Activated CD8-positive, alpha-beta memory T cell treated with anti-CD3 and anti-CD28 coated beads for 48 hours (primary cell): ENCODE measurements at regions not wholly inside any gene's neighbourhood (a gene's known extent, or its start where the extent isn't known, plus 50 kb on each side); places are given as distances from the start of the nearest gene placed in this dataset.

Experiments used
- DNase-seq, 3 experiments: peaks; one replicate each; pipeline ENCODE4 v3.0.0-alpha.2; 2020; ENCODE audit warnings: low read depth in 2 of 3, low spot score in 2 of 3

DNA sequence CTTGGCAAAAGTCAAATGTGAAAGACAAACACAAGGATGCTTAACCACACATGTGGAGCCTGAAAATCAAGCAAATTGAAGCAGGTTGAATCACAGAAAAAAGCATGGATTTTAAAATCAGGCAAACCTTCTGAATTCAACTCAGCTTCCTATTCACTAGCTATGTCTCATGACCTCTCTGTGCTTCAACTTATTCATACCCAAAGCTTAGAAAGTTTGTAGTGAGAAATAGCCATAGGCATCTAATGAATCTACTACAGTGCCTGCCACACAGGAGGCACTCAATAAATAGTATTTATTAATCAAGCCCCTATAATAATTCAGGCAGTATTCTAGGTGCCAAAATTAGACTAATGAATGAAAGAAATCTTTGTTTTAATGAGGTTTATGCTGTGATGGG, 112.2 kb upstream of the TNFAIP3 start:
- no peak for DNase-seq

DNA sequence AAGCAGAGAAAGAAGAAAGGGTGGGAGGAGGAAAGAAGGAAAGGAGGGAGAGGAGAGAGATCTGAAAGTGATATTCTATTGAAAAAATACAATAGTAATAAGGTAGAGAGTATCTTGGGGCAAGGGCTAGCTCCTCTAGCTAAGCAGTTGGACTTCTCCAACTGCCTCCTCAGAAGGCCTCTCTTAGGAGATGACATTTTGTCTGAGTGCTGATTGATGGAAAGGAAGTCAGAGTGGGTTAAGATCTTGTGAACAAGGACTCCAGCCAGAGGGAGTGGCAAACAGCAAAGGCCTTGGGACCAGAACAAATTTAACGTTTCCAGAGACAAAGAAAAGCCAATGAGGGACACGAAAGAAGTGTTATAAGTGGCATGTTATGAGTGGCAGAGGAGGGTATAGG, 111.8 kb upstream of the TNFAIP3 start:
- no peak for DNase-seq

DNA sequence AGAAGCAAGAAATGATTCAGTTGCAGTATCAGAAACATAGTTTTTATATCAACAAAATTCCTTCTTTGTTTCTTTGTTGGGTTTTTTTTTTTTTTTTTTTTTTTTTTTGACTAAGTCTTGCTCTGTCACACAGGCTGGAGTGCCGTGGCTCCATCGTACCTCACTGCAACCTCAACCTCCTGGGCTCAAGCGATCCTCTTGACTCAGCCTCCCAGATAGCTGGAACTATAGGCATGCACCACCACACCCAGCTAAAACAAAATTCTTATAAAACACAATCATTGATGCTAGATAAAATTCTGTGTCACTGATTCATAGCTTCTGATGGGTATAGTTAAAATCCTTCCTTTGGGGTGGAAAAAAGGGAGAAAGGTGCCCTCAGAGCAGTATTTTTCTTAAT, 110.3 kb upstream of the TNFAIP3 start:
- no peak for DNase-seq

DNA sequence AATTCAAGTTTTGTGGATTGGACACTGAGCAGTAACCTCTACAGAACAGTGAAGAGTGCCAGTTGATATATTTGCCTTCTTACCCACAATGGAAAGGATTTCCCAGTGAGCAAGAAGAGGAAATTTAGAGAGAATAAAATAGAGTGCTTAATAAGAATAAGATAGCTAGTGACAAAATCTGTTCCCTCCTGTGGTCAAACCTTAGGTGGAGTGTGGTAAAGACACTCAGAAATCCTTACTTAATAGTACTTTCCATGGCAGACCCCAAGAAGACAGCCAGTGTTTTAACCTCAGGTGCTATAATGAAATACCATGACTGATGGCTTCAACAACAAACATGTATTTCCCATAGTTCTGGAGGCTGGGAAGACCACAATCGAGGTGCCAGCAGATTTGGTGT, 108.4 kb upstream of the TNFAIP3 start:
- DNase-seq, result no peak

DNA sequence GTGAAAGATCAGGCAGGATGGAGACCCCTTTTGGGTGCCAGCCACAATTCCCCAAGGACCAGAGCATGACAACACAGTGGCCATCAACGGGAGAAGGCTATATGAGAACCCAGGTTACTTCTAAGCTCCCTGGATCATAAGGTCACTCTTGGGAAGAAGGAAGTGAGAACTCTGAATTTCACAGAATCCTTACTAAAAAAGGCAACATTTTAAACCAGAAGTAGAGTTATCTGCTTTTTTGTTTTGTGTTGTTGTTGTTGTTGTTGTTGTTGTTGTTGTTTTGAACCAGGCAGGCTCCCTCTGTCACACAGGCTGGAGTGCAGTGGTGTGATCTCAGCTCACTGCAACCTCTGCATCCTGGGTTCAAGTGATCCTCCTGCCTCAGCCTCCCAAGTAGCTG, 107.4 kb upstream of the TNFAIP3 start:
- no peak for DNase-seq

DNA sequence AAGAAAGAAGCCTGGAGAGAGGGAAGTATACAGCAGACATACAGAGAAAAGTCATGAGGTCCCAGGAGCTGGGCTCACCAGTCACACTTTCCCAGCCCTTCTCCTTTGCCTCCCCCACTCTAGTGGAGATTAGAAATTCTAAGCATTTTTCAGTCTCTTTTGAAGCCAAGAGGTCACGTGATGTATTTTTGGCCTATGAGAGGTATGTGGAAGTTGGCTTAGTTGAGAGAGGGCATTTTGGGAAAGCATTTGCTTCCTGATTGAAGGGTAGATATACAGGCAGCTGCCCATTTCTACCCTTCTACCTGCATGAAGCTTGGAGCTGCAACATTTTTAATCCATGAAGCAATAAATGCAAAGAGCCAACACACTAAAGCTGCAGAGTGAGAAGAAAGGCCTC, 106.0 kb upstream of the TNFAIP3 start:
- no peak for DNase-seq

DNA sequence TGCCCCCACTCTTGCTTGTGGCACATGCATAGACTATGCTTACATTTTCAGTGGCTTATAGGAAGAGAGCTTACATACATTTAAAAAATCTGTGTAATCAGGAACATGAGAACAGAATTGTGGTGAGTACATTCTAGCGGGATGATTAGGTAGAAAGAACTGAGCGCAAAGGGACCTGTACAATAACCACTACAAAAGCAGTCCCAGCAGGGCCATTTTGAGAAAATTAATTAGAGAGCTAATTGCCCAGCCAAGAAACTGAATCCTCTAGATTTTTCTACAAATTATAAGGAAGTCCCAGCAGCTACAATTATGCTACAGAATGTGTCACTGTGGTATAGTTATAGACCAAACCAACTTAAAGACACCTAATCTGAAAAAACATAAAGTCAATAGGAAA, 105.6 kb upstream of the TNFAIP3 start:
- no peak for DNase-seq

DNA sequence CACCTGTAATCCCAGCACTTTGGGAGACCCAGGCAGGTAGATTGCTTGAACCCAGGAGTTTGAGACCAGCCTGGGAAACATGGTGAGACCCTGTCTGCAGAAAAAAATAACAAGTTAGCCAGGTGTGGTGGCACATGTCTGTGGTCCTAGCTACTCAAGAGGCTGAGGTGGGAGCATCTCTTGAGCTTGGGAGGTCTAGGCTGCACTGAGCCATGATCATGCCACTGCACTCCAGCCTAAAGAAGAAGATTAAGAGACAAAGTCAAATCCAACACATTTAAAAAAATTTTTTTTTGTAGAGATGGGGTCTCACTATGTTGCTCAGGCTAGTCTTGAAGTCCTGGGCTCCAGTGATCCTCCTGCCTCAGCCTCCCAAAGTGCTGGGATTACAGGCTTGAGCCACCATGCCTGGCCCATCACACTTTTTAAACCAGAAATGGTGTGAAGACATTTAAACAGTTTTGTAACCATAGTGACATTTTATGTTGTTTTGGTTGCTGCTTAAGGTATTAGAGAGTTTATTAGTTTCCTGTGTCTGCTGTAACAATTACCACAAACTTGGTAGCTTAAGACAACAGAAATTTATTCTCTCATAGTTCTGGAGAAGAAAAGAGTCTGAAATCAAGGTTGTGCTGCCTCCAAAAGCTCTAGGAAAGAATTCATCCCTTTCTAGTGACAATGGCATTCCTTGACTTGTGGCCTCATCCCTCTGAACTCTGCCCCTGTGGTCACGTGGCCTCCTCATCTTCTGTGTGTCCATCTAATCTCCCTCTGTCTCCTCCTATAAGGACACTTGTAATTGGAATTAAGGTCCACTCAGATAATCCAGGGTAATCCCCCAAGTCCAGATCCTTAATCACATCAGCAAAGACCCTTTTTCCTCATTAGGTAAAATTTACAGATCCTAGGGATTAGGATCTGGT, 104.6 kb upstream of the TNFAIP3 start:
- no peak for DNase-seq

DNA sequence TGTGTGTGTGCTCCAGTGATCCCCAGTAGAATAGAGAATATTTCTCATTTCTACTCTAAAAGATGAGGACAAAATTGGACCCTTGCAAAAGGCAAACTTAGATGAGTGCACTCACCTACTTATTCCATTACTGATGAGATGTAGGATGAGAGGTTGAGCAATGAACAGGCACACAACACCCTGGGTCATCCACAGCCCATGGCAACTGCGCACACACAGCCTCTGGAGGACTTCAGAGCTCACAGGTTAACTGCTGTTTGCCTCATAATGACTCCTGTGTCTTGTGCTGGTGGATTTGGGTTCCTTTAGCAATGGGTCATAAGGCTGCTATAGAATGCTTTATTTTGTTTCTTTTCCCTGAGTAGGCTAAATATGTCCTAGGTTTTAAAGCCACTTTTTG, 103.6 kb upstream of the TNFAIP3 start:
- no peak for DNase-seq

DNA sequence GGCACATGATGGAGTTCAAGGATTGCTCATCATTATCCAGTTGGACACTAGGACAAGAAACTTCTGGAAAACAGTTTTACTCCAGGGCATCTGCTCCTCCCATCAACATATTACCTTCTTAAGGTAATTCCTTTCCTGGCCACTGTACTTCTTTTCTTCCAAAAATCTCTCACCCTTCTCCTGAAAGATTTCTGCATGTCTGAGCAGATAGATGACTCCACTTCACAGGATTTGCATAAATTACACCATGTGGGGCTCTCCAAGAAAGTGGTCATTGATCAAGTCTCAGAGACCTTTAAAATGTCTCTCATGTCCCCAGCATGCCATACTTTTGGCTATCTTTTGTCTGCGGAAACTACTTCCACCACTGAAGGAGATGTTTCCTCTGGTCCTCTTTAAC, 103.2 kb upstream of the TNFAIP3 start:
- no peak for DNase-seq

DNA sequence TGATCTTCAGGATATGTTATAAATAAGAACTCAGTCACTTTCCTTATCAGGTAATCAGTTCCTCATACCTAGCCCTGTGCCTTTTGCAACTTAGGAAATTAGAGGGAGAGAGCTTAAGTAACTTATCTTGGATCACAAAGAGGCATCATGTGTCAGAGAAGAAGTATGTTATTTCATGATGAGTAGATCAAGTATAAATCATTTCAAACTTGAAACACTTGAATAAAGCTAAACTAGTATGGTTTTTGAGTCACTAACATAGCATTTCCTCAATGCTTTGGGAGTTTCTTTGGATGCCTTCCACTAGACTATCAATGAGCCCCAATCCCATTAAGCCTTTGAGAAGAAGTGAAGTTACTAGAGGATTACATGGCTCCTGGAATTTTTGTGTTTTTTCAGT, 102.6 kb upstream of the TNFAIP3 start:
- DNase-seq, result no peak

DNA sequence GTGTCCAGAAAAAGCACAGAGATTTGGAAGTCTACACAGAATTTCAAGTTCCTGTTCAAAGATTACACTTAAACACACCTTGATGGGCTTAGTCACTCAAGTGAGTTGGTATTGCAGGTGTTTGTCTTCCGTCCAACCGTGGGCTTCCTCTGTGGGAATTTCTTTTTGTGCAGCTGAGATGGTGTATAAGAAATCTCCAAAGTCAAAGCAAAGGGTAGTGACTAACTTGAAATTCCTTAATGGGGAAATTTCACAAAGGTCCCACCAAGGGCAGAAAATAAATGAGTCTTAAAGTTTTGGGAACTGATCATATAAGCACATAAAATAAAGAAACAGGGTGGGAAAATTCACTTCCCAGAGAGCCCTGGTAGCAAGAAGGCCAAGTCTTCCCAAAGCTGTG, 102.0 kb upstream of the TNFAIP3 start:
- no peak for DNase-seq

DNA sequence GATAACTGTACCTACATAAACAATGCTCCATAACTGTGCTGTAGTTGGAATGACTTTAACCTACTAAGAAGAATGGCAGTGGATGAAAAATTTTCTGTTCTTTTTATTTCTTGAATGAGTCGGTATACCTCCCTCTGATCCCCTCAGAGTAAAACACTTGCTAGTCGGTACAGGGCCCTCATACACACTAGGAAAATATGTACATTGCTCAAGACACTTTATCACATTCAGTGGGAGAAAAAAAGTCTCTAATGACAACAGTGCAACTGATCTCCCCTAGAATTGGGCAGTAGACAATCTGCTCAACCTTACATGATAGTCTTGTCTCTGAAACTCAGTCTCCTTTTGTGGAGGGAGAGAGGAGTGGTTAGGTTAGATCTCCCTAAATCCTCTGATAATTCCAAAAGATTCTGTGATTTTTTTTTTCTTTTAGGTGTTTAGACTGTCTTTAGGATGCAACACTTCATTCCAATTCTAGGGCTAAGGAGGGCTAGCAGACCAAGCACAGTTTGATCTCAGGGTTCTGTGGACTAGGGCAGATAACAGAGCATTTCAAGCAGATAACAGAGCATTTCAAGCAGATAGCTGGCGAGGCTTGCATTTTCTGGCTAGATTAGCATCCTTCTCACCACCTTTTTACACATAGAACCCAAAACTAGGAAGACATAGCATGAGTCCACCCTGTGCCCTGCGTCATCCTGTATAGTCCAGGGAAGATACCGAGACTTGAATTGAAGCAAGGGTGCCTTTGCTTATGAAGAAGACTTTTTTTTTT, 100.3 kb upstream of the TNFAIP3 start:
- DNase-seq, result no peak

DNA sequence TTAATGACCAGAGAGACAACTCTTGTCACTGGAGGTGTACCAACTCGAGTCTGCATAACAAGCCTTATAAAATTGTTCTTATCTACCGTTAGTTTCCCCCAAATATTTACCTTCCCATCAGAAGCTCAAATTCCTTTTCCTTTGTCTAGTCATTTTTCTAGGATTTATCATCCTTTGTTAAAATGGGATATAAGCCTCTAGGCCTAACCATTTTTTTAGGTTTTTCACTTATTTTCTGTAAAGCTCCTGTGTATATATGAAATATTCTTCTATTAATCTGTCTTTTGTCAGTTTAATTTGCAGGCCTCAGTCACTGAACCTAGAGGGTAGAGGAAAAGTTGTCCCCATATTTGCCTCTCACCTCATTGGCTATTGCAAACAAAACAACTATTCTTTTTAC, 99.6 kb upstream of the TNFAIP3 start:
- DNase-seq, result no peak

DNA sequence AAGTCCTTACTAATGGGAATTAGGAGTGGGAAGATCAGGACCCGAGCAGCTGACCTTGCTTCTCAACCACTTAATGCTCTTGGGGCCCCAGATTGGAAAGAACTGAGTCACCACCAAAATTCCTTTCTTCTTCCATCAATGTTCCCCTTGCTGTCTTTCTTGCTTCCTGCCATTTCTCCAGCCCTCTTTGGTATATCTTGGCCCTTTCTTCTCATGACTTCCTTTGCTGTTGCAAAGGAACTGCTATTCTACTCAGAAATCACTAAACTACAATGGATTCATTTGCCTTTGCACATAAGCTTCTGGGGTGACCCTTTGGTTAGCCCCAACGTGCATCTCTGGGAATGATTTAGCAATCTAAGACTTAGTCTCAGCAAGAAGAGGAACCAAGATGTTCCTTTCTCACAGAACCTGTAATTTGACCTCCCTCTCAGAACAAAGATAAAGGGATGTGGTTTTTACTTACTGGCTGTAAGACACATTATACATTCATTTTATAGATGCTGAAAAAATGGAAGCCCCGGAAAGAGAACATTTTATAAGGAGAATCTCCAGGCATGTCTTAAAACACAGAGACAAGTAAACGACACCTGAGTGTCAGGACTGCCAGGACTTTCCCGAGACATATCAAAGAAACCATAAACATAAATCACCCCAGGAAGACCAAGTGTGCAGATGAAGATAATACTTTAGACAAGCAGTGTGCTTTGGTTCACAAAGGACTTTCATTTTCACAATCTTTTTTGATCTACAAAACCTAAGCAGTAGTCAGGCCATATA, 99.0 kb upstream of the TNFAIP3 start:
- DNase-seq, result no peak

DNA sequence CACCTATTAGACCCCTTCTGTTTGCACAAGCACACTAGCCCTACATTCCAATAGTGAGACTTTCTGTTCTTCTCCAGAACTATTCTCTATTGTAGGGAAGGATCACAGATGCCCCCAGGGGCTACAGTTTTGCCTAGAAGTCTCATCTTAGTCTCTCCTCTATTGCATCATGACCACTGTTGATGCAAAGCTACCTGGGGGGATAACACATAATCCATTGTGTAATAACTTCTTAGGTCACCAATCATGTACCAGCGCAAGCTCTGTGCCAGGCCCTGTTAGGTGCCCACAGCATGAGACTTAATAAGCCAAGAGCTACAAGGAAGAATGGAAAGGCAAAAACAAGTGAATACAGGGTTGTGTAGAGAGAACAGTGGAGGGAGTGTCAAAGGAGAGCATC, 98.1 kb upstream of the TNFAIP3 start:
- DNase-seq, result no peak

DNA sequence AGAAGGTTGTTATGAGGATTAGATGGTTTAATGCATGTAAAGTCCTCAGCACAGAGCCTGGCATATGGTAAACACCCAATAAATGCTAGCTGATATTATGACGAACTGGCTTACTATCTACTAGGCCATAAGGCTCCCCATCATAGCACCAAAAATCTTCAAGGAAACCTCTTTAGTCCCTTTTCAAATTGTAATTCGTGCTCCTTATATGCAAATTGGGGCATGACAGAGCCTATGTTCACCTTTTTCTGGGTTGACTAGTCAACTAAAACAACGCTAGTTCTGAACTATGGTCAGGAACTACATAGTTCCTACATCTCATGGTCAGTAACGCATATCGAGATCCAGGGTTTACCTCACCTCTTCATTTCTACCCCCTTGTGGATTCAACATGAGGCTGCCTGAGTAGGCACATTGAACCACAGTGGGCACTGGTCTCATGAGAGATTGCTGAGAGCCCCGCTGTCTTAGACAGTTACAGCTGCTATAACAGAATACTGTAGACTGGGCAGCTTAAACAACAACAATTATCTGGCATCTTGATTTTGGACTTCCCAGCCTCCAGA, 97.2 kb upstream of the TNFAIP3 start:
- DNase-seq, result no peak

DNA sequence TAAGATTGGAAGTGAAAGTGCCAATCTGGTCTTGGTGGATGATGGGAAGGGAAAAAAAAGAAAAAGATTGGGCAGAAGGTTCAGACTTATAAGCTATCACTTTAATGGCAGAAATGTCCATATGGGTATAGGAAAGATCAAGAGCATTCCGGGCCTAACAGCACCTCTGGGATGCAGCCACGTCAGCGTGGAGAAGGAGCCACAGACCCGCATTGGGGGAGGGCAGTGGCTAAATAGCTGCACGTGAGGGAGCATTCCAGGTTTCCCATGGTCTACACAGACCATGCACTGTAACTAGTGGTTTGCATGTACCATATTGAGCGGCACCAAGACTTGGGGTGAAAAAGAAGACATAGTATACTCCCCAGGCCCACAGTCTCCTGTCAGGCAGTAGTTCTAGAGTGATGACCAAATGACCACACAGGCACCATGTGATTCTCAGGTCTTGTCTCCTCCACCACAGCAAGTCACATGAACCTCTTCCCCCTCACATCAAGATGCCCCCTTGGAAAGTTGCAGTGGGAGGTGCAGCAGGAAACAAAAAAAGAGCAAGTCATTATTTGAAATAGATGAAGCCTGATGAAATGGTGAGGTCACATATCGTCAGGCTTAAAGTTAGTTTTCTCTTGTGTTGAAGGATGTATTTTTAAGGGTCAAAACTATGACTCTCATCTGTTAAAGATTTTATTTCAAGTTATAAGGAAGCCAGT, 94.4 kb upstream of the TNFAIP3 start:
- no peak for DNase-seq

DNA sequence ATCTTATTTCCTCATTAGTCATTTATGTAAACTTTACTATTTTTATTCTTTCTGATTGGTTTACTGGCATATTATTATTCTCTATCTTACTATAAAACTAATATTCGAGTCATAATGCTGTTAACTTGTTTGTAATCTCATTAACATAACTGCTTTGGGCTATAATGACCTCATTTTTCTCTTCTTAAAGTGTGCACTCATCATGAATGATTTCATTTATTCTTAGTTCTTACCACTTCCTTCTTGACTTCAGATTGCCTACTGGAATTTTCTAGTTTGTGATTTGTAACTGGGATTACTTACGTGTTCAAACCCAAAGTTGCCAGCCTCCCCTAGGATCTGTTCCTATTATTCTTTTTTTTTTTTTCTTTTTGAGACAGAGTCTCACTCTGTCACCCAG, 91.8 kb upstream of the TNFAIP3 start:
- DNase-seq, result no peak

DNA sequence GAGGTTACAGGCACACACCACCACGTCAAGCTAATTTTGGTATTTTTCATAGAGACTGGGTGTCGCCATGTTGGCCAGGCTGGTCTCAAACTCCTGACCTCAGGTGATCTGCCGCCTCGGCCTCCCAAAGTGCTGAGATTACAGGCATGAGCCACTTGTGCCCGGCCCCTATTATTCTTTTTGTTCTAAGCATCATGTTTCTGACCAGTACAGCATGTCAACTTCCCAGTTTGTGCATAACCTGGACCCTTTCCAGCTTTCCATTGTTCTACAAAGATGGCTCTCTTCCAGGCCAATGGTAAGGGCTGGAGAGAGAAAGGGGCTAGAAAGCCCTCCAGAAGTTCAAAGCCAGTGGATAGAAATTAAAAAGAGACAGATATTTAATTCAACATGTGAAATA, 91.3 kb upstream of the TNFAIP3 start:
- DNase-seq, result no peak

DNA sequence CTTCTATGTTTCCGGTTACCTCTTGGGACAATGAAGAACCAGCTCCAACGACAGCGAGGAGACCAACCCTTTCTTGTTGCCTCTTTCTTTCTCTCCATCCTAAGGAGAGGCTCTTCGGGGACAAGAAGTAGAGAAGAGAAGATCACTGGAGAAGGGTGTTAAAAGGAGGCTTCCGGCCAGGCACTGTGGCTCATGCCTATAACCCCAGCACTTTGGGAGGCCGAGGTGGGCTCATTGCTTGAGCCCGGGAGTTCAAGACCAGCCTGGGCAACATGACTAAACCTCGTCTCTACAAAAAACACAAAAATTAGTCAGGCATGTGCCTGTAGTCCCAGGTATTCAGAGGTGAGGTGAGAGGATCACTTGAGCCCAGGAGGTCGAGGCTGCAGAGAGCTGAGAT, 90.8 kb upstream of the TNFAIP3 start:
- DNase-seq, result no peak
